AG20443 (cell line): ENCODE measurements at regions not wholly inside any gene's neighbourhood (a gene's known extent, or its start where the extent isn't known, plus 50 kb on each side); places are given as distances from the start of the nearest gene placed in this dataset.
"Not testable (repeated sequence)": the region's sequence is repeated elsewhere in the genome, so short reads cannot be mapped to it uniquely, and the experiment has no call there.

Source experiments
- DNase-seq: peaks from one replicate; pipeline ENCODE4 v3.0.0; 2012; ENCODE audit warnings: low spot score, mixed read lengths

GRCh38 chr4:59615316-59615715 lies 1584.8 kb upstream of the ADGRL3 start:
- DNase-seq = no peak

GRCh38 chr4:59629348-59629747 lies 1570.8 kb upstream of the ADGRL3 start:
- DNase-seq = no peak

- no peak for DNase-seq
Observed at GRCh38 chr4:59630235-59630634, 1569.9 kb upstream of the ADGRL3 start.

- no peak for DNase-seq
Observed at GRCh38 chr4:59630922-59631321, 1569.2 kb upstream of the ADGRL3 start.

- no peak for DNase-seq
Observed at GRCh38 chr4:59637596-59637995, 1562.5 kb upstream of the ADGRL3 start.

- DNase-seq = no peak
Observed at GRCh38 chr4:59643682-59644081, 1556.4 kb upstream of the ADGRL3 start.

GRCh38 chr4:59644765-59645164 lies 1555.4 kb upstream of the ADGRL3 start:
- no peak for DNase-seq

- no peak for DNase-seq
Observed at GRCh38 chr4:59646082-59646481, 1554.0 kb upstream of the ADGRL3 start.

- DNase-seq = no peak
Observed at GRCh38 chr4:59647011-59647410, 1553.1 kb upstream of the ADGRL3 start.

GRCh38 chr4:59647500-59647899 lies 1552.6 kb upstream of the ADGRL3 start:
- DNase-seq = no peak

GRCh38 chr4:59650861-59651260 lies 1549.3 kb upstream of the ADGRL3 start:
- DNase-seq = no peak

- DNase-seq = no peak
Observed at GRCh38 chr4:59655996-59656395, 1544.1 kb upstream of the ADGRL3 start.

GRCh38 chr4:59664771-59665170 lies 1535.4 kb upstream of the ADGRL3 start:
- DNase-seq = no peak

- no peak for DNase-seq
Observed at GRCh38 chr4:59666645-59667044, 1533.5 kb upstream of the ADGRL3 start.

- no peak for DNase-seq
Observed at GRCh38 chr4:59671037-59671436, 1529.1 kb upstream of the ADGRL3 start.

- no peak for DNase-seq
Observed at GRCh38 chr4:59676389-59676788, 1523.7 kb upstream of the ADGRL3 start.

- not testable (repeated sequence) for DNase-seq
Observed at GRCh38 chr4:59676992-59677391, 1523.1 kb upstream of the ADGRL3 start.

GRCh38 chr4:59685626-59686025 lies 1514.5 kb upstream of the ADGRL3 start:
- no peak for DNase-seq

- no peak for DNase-seq
Observed at GRCh38 chr4:59689149-59689548, 1511.0 kb upstream of the ADGRL3 start.

- DNase-seq = no peak
Observed at GRCh38 chr4:59695355-59696053, 1504.6 kb upstream of the ADGRL3 start.

- DNase-seq = no peak
Observed at GRCh38 chr4:59698041-59698440, 1502.1 kb upstream of the ADGRL3 start.

GRCh38 chr4:59700651-59701050 lies 1499.5 kb upstream of the ADGRL3 start:
- DNase-seq = no peak

GRCh38 chr4:59704616-59705015 lies 1495.5 kb upstream of the ADGRL3 start:
- no peak for DNase-seq

- DNase-seq = no peak
Observed at GRCh38 chr4:59712470-59712869, 1487.7 kb upstream of the ADGRL3 start.
